Tibial artery (tissue), 4 donors: ENCODE measurements at regions not wholly inside any gene's neighbourhood (a gene's known extent, or its start where the extent isn't known, plus 50 kb on each side); places are given as distances from the start of the nearest gene placed in this dataset.
A peak's percentile ranks its signal among the peaks of the same experiment; 100 is the strongest.
"Not testable (repeated sequence)": the region's sequence is repeated elsewhere in the genome, so short reads cannot be mapped to it uniquely, and the experiment has no call there.

Experiments used
- DNase-seq, 2 donors: peaks; one replicate each; pipeline ENCODE4 v3.0.0-alpha.2; 2019
- H3K27ac ChIP-seq, 2 donors: fragments of 200-600 bp; sonication (generic) in 1 of 2; 1 replicate in 1 of 2; 2 replicates in 1 of 2; pipeline ENCODE4 v1.5.1; 2018 to 2019; ENCODE audit warnings: mild to moderate bottlenecking in 1 of 2
- H3K27me3 ChIP-seq, 2 donors: fragments of 200-600 bp; sonication (generic) in 1 of 2; one replicate each; pipeline versions ENCODE4 v1.5.1 to v1.6.0; 2016 to 2019
- H3K36me3 ChIP-seq, 3 donors: fragments of 200-600 bp; sonication (generic) in 2 of 3; one replicate each; pipeline ENCODE4 v1.5.1; 2016 to 2019; ENCODE audit warnings: mild to moderate bottlenecking in 2 of 3
- H3K4me1 ChIP-seq, 4 donors: fragments of 200-600 bp; sonication (generic) in 2 of 4; 1 replicate in 3 of 4; 2 replicates in 1 of 4; pipeline ENCODE4 v1.5.1; 2016 to 2019
- H3K4me3 ChIP-seq, 2 donors: fragments of 200-600 bp; sonication (generic) in 1 of 2; 1 replicate in 1 of 2; 2 replicates in 1 of 2; pipeline ENCODE4 v1.5.1; 2018 to 2019; ENCODE audit warnings: mild to moderate bottlenecking in 2 of 2
- H3K9me3 ChIP-seq, 3 donors: fragments of 200-600 bp; sonication (generic) in 1 of 3; one replicate each; pipeline ENCODE4 v1.5.1; 2016 to 2019
- intact Hi-C: fragments of 100-400 bp; cut with DNase I; formaldehyde crosslinking; loops from one replicate; pipeline ENCODE4 v1.15.0; 2023; ENCODE audit warnings: low total_unique reads
- TF ChIP-seq, protein P1 (sequence below), 2 experiments: fragments of 200-600 bp in 1 of 2; fragments of 450-650 bp in 1 of 2; IDR thresholded peaks; one replicate each; pipeline ENCODE4 v1.5.1; 2017 to 2019; ENCODE audit warnings: antibody characterized with exemption in 2 of 2, mild to moderate bottlenecking in 1 of 2, moderate library complexity in 1 of 2

DNA sequence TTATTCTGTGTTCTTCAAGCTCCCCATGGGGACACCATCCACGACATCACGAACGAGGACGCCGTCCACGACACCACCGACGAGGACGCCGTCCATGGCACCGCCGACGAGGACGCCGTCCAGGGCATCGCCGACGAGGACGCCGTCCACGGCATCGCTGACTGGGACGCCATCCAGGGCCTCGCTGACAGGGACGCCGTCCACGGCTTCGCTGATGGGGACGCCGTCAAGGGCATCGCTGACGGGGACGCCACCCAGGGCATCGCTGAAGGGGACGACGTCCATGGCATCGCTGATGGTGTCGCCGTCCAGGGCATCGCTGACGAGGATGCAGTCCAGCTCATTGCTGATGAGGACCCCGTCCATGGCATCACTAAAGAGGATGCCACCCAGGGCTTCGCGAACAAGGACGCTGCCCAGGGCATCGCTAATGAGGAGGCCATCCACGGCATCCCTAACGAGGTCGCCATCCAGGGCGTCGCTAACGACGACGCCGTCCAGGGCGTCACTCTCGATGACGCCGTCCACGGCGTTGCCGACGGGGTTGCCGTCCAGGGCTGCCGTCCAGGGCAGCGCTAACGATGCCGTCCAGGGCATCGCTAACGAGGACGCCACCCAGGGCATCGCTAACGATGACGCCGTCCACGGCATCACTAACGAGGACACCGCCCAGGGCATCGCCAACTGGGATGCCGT, 949.2 kb downstream of the TUBA3C start:
- H3K4me3 ChIP-seq = no peak overlapping the region
- no peaks in the 10 kb centered on the region for H3K9me3 ChIP-seq
- intact Hi-C loops = no loop called here
- no peaks in the 10 kb centered on the region for H3K4me1 ChIP-seq
- no peaks in the 10 kb centered on the region for H3K36me3 ChIP-seq
- H3K27ac ChIP-seq = no peak overlapping the region
- TF ChIP-seq, protein P1, sequence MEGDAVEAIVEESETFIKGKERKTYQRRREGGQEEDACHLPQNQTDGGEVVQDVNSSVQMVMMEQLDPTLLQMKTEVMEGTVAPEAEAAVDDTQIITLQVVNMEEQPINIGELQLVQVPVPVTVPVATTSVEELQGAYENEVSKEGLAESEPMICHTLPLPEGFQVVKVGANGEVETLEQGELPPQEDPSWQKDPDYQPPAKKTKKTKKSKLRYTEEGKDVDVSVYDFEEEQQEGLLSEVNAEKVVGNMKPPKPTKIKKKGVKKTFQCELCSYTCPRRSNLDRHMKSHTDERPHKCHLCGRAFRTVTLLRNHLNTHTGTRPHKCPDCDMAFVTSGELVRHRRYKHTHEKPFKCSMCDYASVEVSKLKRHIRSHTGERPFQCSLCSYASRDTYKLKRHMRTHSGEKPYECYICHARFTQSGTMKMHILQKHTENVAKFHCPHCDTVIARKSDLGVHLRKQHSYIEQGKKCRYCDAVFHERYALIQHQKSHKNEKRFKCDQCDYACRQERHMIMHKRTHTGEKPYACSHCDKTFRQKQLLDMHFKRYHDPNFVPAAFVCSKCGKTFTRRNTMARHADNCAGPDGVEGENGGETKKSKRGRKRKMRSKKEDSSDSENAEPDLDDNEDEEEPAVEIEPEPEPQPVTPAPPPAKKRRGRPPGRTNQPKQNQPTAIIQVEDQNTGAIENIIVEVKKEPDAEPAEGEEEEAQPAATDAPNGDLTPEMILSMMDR (IDR thresholded peaks at IDR 0.05) = no peak
- DNase-seq = no peak
- H3K27me3 ChIP-seq = no peaks in the 10 kb centered on the region

DNA sequence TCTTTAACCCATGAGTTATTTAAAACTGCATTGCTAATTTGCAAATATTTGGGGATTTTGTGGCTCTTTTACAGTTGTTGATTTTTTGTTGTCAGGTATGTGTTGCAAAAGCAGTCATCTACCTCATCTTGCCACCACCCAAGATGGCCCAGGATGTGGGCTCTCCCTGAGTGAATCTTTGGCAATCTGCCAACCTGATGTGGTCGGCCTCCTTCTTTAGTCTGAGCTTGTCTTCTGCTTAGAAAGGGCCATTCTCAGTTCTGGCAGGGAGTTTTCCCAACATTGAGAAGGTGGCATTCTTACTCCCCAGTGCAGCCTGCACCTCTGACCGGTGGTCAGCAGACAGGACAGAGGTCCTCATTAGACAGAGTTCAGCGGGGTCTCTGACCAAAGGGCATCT, 957.2 kb downstream of the TUBA3C start:
- H3K4me1 ChIP-seq, H3K4me3 ChIP-seq, H3K27ac ChIP-seq, H3K27me3 ChIP-seq, intact Hi-C loops, DNase-seq, H3K36me3 ChIP-seq, H3K9me3 ChIP-seq: not testable (repeated sequence)

DNA sequence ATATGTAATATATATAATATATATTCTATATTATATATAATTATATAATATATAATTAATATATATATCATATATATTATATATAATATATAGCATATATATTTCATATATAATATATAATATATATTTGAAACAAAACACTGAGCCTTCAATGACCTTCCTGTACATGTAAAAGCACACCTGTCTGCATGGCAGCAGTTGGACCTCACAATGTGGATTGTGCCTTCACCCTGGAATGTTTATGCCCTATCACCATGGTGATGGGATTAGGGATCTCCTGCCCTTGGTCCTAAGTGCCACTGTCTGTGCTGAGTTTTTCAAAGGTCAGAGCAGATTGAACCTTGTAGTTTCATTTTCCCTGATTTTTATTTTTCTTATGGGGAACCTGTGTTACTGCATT, 966.9 kb downstream of the TUBA3C start:
- H3K36me3 ChIP-seq, DNase-seq, H3K27me3 ChIP-seq, intact Hi-C loops, H3K9me3 ChIP-seq, H3K27ac ChIP-seq, H3K4me3 ChIP-seq, H3K4me1 ChIP-seq: not testable (repeated sequence)

DNA sequence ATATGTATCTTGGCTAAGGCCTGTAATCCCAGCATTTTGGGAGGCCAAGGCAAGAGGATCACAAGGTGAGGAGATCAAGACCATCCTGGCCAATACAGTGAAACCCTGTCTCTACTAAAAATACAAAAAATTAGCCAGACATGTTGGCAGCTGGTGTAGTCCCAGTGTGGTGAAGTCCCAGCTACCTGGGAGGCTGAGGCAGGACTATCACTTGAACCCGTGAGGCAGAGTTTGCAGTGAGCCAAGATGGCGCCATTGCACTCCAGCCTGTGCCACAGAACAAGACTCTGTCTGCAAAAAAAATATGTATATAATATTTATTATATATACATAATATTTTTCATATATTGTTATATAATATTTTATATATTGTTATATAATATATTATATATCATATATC, 968.1 kb downstream of the TUBA3C start:
- H3K9me3 ChIP-seq, H3K4me1 ChIP-seq, H3K27me3 ChIP-seq, H3K36me3 ChIP-seq, H3K4me3 ChIP-seq, intact Hi-C loops, H3K27ac ChIP-seq, DNase-seq: not testable (repeated sequence)

DNA sequence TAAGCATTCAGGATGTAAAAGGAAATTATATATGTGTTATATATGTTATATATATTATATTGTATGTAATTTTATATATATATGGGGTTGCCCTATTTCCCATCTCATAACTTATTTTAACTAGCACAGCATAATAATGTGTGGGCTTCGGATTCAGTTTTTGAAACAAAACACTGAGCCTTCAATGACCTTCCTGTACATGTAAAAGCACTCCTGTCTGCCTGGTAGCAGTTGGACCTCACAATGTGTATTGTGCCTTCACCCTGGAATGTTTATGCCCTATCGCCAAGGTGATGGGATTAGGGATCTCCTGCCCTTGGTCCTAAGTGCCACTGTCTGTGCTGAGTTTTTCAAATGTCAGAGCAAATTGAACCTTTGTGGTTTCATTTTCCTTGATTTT, 968.8 kb downstream of the TUBA3C start:
- intact Hi-C loops = no loop called here
- H3K9me3 ChIP-seq = peaks cover 0 to 3% (median 0%) of the 10 kb centered on the region in 3 donors
- no peaks in the 10 kb centered on the region for H3K4me1 ChIP-seq
- no peak overlapping the region for H3K4me3 ChIP-seq
- no peaks in the 10 kb centered on the region for H3K36me3 ChIP-seq
- H3K27ac ChIP-seq = no peak overlapping the region
- H3K27me3 ChIP-seq = no peaks in the 10 kb centered on the region
- TF ChIP-seq, protein P1 (IDR thresholded peaks at IDR 0.05) = no peak
- DNase-seq = peak in 1 of 2 donors; percentile 63

DNA sequence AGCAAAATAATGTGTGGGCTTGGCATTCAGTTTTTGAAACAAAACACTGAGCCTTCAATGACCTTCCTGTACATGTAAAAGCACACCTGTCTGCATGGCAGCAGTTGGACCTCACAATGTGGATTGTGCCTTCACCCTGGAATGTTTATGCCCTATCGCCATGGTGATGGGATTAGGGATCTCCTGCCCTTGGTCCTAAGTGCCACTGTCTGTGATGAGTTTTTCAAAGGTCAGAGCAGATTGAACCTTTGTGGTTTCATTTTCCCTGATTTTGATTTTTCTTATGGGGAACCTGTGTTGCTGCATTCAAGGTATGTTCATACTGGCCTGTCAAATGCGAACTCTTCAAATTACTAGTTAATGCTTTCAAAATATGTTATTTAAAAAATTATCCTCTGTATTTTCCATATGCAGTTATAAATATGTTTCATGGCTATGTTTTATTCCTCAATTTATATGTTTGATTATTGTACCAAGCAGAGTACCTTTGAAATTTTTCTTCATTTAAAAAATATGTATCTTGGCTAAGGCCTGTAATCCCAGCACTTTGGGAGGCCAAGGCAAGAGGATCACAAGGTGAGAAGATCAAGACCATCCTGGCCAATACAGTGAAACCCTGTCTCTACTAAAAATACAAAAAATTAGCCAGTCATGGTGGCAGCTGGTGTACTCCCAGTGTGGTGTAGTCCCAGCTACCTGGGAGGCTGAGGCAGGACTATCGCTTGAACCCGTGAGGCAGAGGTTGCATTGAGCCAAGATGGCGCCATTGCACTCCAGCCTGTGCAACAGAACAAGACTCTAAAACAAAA, 969.7 kb downstream of the TUBA3C start:
- intact Hi-C loops, H3K9me3 ChIP-seq, H3K27me3 ChIP-seq, H3K4me3 ChIP-seq, H3K36me3 ChIP-seq, H3K27ac ChIP-seq, H3K4me1 ChIP-seq: not testable (repeated sequence)
- peak; percentile 54 to 88 for DNase-seq

DNA sequence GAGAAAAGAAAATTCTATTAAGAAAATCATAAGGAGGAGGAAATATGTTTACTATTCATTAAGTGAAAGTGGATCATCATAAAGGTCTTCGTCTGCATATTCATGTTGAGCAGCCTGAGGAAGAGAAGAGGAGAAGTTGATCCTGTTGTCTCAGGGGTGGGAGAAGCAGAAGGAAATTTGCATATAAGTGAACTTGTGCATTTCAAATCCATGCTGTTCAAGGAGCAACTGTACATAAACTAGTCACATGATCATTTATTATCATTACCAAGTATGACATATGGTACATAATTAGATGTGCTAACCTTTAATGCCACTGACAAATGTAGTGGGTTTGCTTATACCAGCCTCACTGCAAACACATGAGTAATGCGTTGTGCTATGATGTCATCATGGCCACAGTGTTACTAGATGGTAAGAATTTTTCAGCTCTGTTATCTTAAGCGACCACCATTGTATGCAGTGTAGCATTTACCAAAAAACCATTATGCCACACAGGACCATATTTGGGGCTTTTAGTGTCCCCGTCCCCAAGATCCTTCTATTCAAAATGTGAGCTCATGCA, 976.9 kb downstream of the TUBA3C start:
- H3K36me3 ChIP-seq, DNase-seq, H3K4me3 ChIP-seq, H3K27ac ChIP-seq, intact Hi-C loops, H3K4me1 ChIP-seq, H3K27me3 ChIP-seq, H3K9me3 ChIP-seq: not testable (repeated sequence)

DNA sequence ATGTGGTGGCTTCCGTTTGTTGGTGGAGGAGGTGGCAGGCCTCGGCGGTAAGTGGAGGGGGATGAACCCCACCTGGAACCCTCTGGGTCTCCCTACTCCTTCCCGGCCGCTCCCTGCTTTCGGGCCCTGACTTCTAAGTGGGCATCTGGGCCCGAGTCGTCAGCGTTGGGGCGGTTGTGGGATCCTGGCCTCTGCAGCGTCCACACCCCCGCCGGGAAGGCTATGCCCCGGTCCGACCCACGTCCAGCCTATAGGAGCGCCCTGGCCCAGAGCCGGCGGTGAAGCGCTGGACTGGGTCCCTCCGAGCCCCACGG, 986.3 kb downstream of the TUBA3C start:
- H3K27ac ChIP-seq, intact Hi-C loops, H3K27me3 ChIP-seq, H3K36me3 ChIP-seq, H3K4me1 ChIP-seq, DNase-seq, H3K4me3 ChIP-seq, H3K9me3 ChIP-seq: not testable (repeated sequence)

DNA sequence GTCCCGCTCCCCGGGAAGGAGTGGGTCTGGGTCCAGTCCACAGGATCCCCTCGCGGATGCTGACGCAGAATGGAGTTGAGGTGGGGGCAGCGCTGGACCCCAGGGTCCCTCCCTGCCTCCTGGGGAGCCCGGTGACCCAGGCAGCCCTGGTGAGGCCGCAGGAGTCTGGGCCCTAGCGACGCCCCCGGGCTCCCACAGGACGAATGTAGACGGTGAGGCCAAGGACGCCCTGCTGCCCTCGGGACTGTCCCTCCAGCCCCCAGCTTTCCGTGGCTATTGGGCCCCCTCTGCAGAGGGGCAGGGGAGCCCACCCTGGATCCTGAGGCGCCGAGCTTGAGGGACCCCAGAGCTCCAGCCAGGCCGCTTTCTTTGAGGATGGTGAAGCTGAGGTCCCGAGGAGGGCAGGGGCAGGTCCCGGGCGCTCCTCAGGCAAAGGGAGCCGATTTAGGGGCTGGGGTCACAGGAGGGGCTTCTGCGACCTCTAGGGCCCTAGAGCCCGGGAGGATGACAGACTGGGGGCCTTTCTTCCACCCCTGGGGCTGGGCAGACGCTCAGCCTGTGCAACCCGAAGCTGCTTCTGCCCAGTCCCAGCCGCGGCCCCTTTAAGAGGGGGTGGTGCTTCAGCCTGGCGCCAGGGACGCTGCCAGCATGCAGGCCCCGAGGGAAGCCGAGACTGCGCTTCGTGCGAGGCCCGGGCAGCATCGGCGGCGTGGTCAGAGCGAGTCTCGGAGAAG, 986.8 kb downstream of the TUBA3C start:
- H3K36me3 ChIP-seq, DNase-seq, H3K27ac ChIP-seq, H3K4me1 ChIP-seq, H3K4me3 ChIP-seq, intact Hi-C loops, H3K27me3 ChIP-seq, H3K9me3 ChIP-seq: not testable (repeated sequence)

DNA sequence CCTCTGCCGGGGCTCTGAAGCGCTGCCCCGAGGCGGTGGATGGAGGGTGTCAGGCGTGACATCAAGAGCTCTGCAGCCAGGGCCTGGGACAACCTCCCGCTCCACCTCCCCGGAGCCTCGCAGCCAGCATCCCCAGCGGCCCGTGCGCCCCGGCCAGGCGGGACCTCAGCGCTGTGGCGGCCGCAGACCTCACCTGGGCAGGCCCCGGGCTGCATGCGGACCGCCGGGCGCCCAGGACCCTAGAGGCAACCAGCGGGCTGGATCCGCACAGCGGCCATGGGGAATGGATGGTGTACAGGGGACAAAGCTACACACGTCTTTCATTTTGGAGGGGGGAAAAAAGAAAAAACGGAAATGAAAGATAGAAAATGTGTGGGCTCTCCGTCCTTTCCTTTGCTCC, 987.5 kb downstream of the TUBA3C start:
- H3K36me3 ChIP-seq, intact Hi-C loops, DNase-seq, H3K4me3 ChIP-seq, H3K27me3 ChIP-seq, H3K27ac ChIP-seq, H3K4me1 ChIP-seq: not testable (repeated sequence)
- peaks cover 0 to 11% (median 0%) of the 10 kb centered on the region in 3 donors for H3K9me3 ChIP-seq
